HCT116 (cell line): ENCODE measurements at regions not wholly inside any gene's neighbourhood (a gene's known extent, or its start where the extent isn't known, plus 50 kb on each side); places are given as distances from the start of the nearest gene placed in this dataset.
"Not testable (repeated sequence)": the region's sequence is repeated elsewhere in the genome, so short reads cannot be mapped to it uniquely, and the experiment has no call there.

Source experiments
- ATAC-seq: fragments of 200-7000 bp; cut with Tn5 transposase; 2 replicates; pipeline ENCODE4 v1.9.1; 2020; ENCODE audit warnings: mild to moderate bottlenecking, moderate library complexity
- BruUV-seq: library from RNA; stranded (reverse); fragments of 400-500 nt; replicated peaks from 2 replicates; lab custom pipeline; 2021; lab: Mats Ljungman, UMichigan
- CTCF ChIA-PET: fragments of 300-600 bp; sonication (Branson Sonifier 250); formaldehyde crosslinking; loops from one replicate; lab custom pipeline; 2021; ENCODE audit warnings: antibody characterized with exemption; lab: Charles Lee
- POLR2A ChIA-PET: fragments of 300-600, 350-600 bp; sonication (Branson Sonifier 250); formaldehyde crosslinking; loops from one replicate; lab custom pipeline; 2021; ENCODE audit warnings: antibody characterized with exemption; lab: Charles Lee
- RAD21 ChIA-PET, 2 experiments: fragments of 300-600 bp; sonication (Branson Sonifier 250); formaldehyde crosslinking; loops; one replicate each; lab custom pipeline; 2023; ENCODE audit warnings: low total read pairs in 2 of 2; ENCODE audit not compliant: uncharacterized antibody in 2 of 2, unreplicated experiment in 2 of 2, low non-redundant PET in 1 of 2; lab: Charles Lee
- DNase-seq: peaks from one replicate; pipeline ENCODE4 v3.0.0-alpha.2; 2010; ENCODE audit warnings: low read depth, low spot score
- H2AFZ ChIP-seq: fragments of 200-600 bp; shearing (Covaris generic), sonication (generic); 2 replicates; pipeline ENCODE4 v1.6.1; 2017; ENCODE audit warnings: low read depth, mixed run types, mixed read lengths, antibody characterized with exemption, low read length; ENCODE audit not compliant: poor library complexity, severe bottlenecking
- H3K27ac ChIP-seq: 2 replicates; pipeline ENCODE4 v1.5.1; 2012; ENCODE audit warnings: low read depth, low read length
- H3K27me3 ChIP-seq: fragments of 200-600 bp; sonication (generic); 2 replicates; pipeline ENCODE4 v1.6.1; 2016; ENCODE audit warnings: mixed run types, low read length, mixed read lengths; ENCODE audit not compliant: insufficient read depth
- H3K36me3 ChIP-seq, 2 experiments: fragments of 200-500 bp in 1 of 2; fragments of 200-600 bp in 1 of 2; sonication (Bioruptor generic) in 1 of 2; sonication (generic) in 1 of 2; 2 replicates each; pipeline versions ENCODE4 v1.5.1 to v1.6.1; 2014 to 2016; ENCODE audit warnings: low read length in 2 of 2, inconsistent platforms in 1 of 2, mixed read lengths in 1 of 2, mixed run types in 1 of 2; ENCODE audit not compliant: insufficient read depth in 2 of 2, control insufficient read depth in 1 of 2
- H3K4me1 ChIP-seq, 2 experiments: fragments of 200-600 bp in 1 of 2; sonication (generic) in 1 of 2; 2 replicates each; pipeline versions ENCODE4 v1.5.1 to v1.6.1; 2012 to 2017; ENCODE audit warnings: low read length in 2 of 2, inconsistent platforms in 1 of 2, mild to moderate bottlenecking in 1 of 2, mixed read lengths in 1 of 2, mixed run types in 1 of 2, moderate library complexity in 1 of 2; ENCODE audit not compliant: insufficient read depth in 2 of 2, control insufficient read depth in 1 of 2
- H3K4me2 ChIP-seq: fragments of 200-600 bp; sonication (generic); 2 replicates; pipeline ENCODE4 v1.6.1; 2017; ENCODE audit warnings: mixed run types, low read length, mixed read lengths
- H3K4me3 ChIP-seq, 2 experiments: fragments of 200-600 bp in 1 of 2; sonication (generic) in 1 of 2; replicated peaks in 1 of 2; 2 replicates each; pipeline ENCODE4 v1.5.1; 2011 to 2016; ENCODE audit warnings: low read length in 2 of 2, control low read depth in 1 of 2, low read depth in 1 of 2, mild to moderate bottlenecking in 1 of 2, mixed read lengths in 1 of 2, mixed run types in 1 of 2
- H3K79me2 ChIP-seq: fragments of 200-600 bp; sonication (generic); 2 replicates; pipeline ENCODE4 v1.6.1; 2017; ENCODE audit warnings: mild to moderate bottlenecking, mixed run types, low read length, moderate library complexity, mixed read lengths; ENCODE audit not compliant: insufficient read depth
- H3K9ac ChIP-seq: fragments of 200-600 bp; sonication (generic); 2 replicates; pipeline ENCODE4 v1.6.1; 2016; ENCODE audit warnings: low read length, mixed read lengths
- H3K9me2 ChIP-seq: fragments of 200-600 bp; sonication (generic), shearing (Covaris generic); 2 replicates; pipeline ENCODE4 v1.6.1; 2017; ENCODE audit warnings: mixed run types, mild to moderate bottlenecking, moderate library complexity; ENCODE audit not compliant: insufficient read depth
- H3K9me3 ChIP-seq, 2 experiments: fragments of 200-500 bp in 1 of 2; fragments of 200-600 bp in 1 of 2; sonication (Bioruptor generic) in 1 of 2; sonication (generic) in 1 of 2; 2 replicates each; pipeline ENCODE4 v1.6.1; 2014 to 2017; ENCODE audit warnings: low read length in 2 of 2, mixed read lengths in 2 of 2, inconsistent platforms in 1 of 2, low read depth in 1 of 2, mild to moderate bottlenecking in 1 of 2, mixed run types in 1 of 2, moderate library complexity in 1 of 2; ENCODE audit not compliant: control insufficient read depth in 1 of 2, insufficient read depth in 1 of 2
- H4K20me1 ChIP-seq: fragments of 200-600 bp; sonication (generic), shearing (Covaris generic); 2 replicates; pipeline ENCODE4 v1.6.1; 2017; ENCODE audit warnings: mixed run types, mild to moderate bottlenecking, moderate library complexity; ENCODE audit not compliant: insufficient read depth
- FOSL1 ChIP-seq: IDR thresholded peaks from 2 replicates; pipeline ENCODE4 v1.6.1; 2012; ENCODE audit warnings: low read depth
- intact Hi-C: fragments of 100-400 bp; cut with micrococcal nuclease; formaldehyde crosslinking; loops from 2 replicates; pipeline ENCODE4 v1.10.0; 2022
- TF ChIP-seq, protein P1 (sequence below): IDR thresholded peaks from 2 replicates; pipeline ENCODE4 v1.6.1; 2012

DNA sequence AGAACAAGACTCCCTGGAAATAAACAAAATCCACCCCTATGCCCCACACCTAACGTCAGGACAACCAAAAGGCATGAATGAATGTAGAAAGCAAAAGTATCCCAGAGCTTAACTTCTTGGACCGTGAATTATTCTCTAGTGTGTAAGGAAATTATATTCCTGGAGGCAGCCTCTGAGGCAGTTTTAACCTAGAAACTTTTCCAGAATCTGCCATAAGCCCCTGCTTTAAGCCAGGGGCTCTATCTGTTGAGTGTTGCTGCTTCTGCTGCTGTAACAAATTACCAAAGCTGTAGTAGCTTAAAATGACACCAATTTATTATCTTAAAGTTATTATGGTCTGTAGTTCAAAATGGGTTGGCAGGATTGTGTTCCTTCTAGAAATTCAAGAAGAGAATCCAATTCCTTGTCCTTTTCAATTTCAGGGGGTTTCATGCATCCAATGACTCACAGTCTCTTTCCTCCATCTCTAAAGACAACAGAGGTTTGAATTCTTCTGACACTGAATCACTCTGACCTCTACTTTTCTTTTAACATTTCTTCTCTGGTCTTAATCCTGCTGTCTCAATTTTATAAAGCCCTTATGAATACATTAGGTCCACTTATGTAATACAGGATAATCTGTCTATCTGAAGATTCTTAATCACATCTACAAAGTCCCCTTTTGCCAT, 242.7 kb downstream of the ATXN7L3B start:
- Histone ChIP-seq H3K9ac (no peak overlapping the region), H3K9me2 (no peaks in the 10 kb centered on the region), H3K4me3 (no peak overlapping the region), H3K9me3 (no peaks in the 10 kb centered on the region), H3K79me2 (no peaks in the 10 kb centered on the region), H3K27ac (no peak overlapping the region), H3K4me2 (no peak overlapping the region), H2AFZ (no peak overlapping the region), H4K20me1 (no peaks in the 10 kb centered on the region)
- ATAC-seq = no peak
- DNase-seq = no peak
- intact Hi-C loops = no loop called here
- POLR2A ChIA-PET = no interaction called here
- BruUV-seq = no TSS peak
- CTCF ChIA-PET = no interaction called here
- RAD21 ChIA-PET = no interaction called here
- TF ChIP-seq, protein P1, sequence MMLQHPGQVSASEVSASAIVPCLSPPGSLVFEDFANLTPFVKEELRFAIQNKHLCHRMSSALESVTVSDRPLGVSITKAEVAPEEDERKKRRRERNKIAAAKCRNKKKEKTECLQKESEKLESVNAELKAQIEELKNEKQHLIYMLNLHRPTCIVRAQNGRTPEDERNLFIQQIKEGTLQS = no peak
- peak; percentile 38; the same call in 1 of the 2 replicates for TF ChIP-seq FOSL1
- TF ChIP-seq, all 23 proteins: peak for 1
- Histone ChIP-seq H3K36me3 (no peaks in the 10 kb centered on the region), H3K27me3 (no peaks in the 10 kb centered on the region), H3K4me1 (peaks cover 0 to 15% of the 10 kb centered on the region in 2 experiments; a peak in 2 of 4 replicates)

DNA sequence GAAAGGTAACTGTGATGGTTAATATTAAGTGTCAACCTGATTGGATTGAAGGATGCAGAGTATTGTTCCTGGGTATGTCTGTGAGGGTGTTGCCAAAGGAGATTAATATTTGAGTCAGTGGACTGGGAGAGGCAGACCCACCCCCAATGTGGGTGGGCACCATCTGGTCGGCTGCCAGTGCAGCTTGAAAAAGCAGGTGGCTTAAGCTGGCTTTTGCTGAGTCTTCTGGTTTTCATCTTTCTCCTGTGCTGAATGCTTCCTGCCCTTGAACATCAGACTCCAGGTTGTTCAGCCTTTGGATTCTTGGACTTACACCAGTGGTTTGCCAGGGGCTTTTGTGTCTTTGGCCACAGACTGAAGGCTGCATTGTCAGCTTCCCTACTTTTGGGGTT, 243.2 kb downstream of the ATXN7L3B start:
- DNase-seq, BruUV-seq, H3K27ac ChIP-seq, H3K27me3 ChIP-seq, intact Hi-C loops, RAD21 ChIA-PET, H4K20me1 ChIP-seq, CTCF ChIA-PET, H3K79me2 ChIP-seq, H3K9ac ChIP-seq, H3K36me3 ChIP-seq, H2AFZ ChIP-seq, H3K9me3 ChIP-seq, ATAC-seq, H3K4me3 ChIP-seq, H3K4me2 ChIP-seq, POLR2A ChIA-PET, H3K9me2 ChIP-seq: not testable (repeated sequence)
- H3K4me1 ChIP-seq = peaks cover 0 to 15% of the 10 kb centered on the region in 2 experiments; a peak in 2 of 4 replicates
